ENCODE measurements at regions not wholly inside any gene's neighbourhood (a gene's known extent, or its start where the extent isn't known, plus 50 kb on each side); places are given as distances from the start of the nearest gene placed in this dataset.
"Not testable (repeated sequence)": the region's sequence is repeated elsewhere in the genome, so short reads cannot be mapped to it uniquely, and the experiment has no call there.

DNA sequence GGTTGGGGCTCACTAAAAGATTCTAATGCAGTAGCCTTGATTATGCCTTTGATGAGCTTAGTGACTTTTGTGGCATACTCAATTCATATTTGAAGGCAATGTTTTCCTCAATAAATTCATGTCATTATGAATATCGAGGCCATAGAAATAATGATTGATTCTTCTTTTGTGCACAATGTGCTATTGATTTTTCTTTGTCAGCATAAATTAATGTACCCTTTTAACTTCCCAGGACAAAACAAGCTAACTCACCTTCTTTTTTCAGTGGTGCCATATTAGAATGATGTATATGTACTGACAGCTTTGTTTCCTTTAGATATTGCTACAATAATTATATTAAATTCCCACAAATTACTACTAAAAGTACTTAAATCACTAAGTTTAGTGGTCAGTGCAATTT lies 484.3 kb upstream of the HS3ST5 start:
- DNase-seq = no peak
- Mint-ChIP-seq H3K4me3 (no peak overlapping the region), H3K27me3 (ENCODE audit: insufficient read depth) (no peaks in the 10 kb centered on the region), H3K4me1 (ENCODE audit: low read depth) (no peaks in the 10 kb centered on the region), H3K27ac (no peak overlapping the region), H3K9me3 (peaks cover 33% of the 10 kb centered on the region), H3K36me3 (ENCODE audit: low read depth) (no peaks in the 10 kb centered on the region)
- no peak for TF ChIP-seq CTCF (IDR thresholded peaks at IDR 0.05)

DNA sequence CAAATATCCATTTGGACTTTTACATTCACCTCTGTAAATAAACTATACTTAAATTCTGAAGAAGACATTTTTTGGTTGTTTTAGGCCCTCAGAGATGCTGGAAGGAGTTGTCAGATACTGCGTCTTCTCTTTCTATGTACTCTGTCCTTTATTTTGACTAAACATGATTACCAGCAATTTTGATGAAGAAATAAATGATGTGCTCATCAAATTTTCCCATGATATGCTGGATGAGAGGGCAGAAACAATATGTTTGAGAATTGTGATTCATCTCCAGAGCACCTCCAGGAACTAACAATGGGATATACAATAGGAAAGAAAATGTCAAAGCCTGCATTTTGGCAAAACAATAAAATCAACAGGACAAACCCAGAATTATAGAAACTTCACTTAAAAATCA lies 481.6 kb upstream of the HS3ST5 start:
- DNase-seq = no peak
- Mint-ChIP-seq H3K27me3 (ENCODE audit: insufficient read depth) (no peaks in the 10 kb centered on the region), H3K36me3 (ENCODE audit: low read depth) (peaks cover 4% of the 10 kb centered on the region; the same call in 1 of the 2 replicates), H3K4me3 (no peak overlapping the region), H3K9me3 (peaks cover 40% of the 10 kb centered on the region), H3K4me1 (ENCODE audit: low read depth) (no peaks in the 10 kb centered on the region), H3K27ac (no peak overlapping the region)
- no peak for TF ChIP-seq CTCF (IDR thresholded peaks at IDR 0.05)

DNA sequence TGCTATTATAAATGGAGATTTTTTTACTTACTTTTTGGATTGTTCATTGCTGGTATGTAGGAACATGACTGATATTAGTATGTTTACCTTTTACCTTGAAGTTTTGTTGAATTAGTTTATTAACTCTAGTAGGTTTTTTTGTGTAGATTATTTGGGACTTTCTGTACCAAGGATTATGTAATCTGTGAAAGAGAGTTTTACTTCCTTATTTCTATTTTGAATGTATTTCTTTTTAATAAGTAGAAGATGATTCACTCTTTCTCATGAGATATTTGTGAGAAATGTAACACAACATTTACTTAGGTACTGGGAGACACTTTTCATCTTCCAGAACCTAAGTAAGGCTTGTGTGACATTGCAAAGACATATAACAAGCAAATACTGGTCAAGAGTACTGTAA lies 473.9 kb upstream of the HS3ST5 start:
- Mint-ChIP-seq H3K9me3 (peaks cover 44% of the 10 kb centered on the region), H3K4me1 (ENCODE audit: low read depth) (no peaks in the 10 kb centered on the region), H3K27me3 (ENCODE audit: insufficient read depth) (no peaks in the 10 kb centered on the region), H3K27ac (no peak overlapping the region), H3K36me3 (ENCODE audit: low read depth) (peaks cover 9% of the 10 kb centered on the region; the same call in 1 of the 2 replicates), H3K4me3 (no peak overlapping the region)
- no peak for TF ChIP-seq CTCF (IDR thresholded peaks at IDR 0.05)
- DNase-seq = no peak

DNA sequence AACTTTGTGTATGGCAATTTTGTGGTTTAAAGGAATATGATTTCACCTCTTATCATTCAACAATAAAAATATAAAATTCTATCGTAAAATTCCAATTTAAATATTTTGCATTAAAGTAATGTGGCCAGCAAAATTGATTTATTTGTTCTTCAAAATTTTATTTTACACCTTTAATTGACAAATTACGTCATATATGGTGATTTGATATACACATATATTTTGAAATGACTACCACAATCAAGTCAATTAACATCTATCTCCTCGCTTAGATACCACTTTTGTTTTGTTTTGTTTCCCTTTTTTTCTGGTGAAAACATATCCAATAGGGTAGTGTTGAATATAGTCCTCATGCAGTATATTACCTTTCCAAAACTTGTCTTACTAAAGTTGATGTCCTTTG lies 467.6 kb upstream of the HS3ST5 start:
- peaks cover 32% of the 10 kb centered on the region for H3K9me3 Mint-ChIP-seq
- no peak overlapping the region for H3K4me3 Mint-ChIP-seq
- no peak overlapping the region for H3K27ac Mint-ChIP-seq
- H3K4me1 Mint-ChIP-seq (ENCODE audit: low read depth) = no peaks in the 10 kb centered on the region
- H3K36me3 Mint-ChIP-seq (ENCODE audit: low read depth) = 0 out of 2 replicates have a peak, but pooled peaks cover 6% of the 10 kb centered on the region
- H3K27me3 Mint-ChIP-seq (ENCODE audit: insufficient read depth) = no peaks in the 10 kb centered on the region
- no peak for DNase-seq
- TF ChIP-seq CTCF (IDR thresholded peaks at IDR 0.05) = no peak

- H3K27ac Mint-ChIP-seq; H3K27me3 Mint-ChIP-seq (ENCODE audit: insufficient read depth); H3K36me3 Mint-ChIP-seq (ENCODE audit: low read depth); H3K4me3 Mint-ChIP-seq; H3K4me1 Mint-ChIP-seq (ENCODE audit: low read depth); DNase-seq: not testable (repeated sequence)
- H3K9me3 Mint-ChIP-seq = peaks cover 19% of the 10 kb centered on the region
These were observed 462.6 kb upstream of the HS3ST5 start for GRCh38 chr6:114805426-114805825.

DNA sequence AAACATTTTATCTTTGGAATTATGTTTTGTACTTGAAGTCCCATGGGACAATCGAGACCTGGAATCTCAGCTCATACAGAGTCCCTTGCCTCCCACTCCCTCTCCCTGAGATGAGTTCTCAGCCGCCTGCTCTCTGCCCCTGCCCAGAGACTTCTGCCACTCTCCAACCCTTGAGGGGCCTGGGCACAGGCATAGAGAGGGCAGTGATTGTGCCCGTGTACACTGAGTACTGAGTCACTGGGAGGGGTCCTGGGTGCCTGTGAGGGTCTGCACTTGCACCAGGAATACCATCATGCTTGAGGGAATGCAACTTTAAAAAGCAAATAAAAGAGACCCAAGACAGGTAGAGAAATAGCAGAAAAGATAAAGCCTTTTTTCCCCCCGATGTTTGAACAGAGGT lies 453.8 kb upstream of the HS3ST5 start:
- no peak overlapping the region for H3K4me3 Mint-ChIP-seq
- H3K27ac Mint-ChIP-seq = no peak overlapping the region
- no peaks in the 10 kb centered on the region for H3K36me3 Mint-ChIP-seq (ENCODE audit: low read depth)
- H3K4me1 Mint-ChIP-seq (ENCODE audit: low read depth) = no peaks in the 10 kb centered on the region
- TF ChIP-seq CTCF (IDR thresholded peaks at IDR 0.05) = no peak
- DNase-seq = no peak
- H3K9me3 Mint-ChIP-seq = peaks cover 21% of the 10 kb centered on the region
- peaks cover 1% of the 10 kb centered on the region; the same call in 1 of the 2 replicates for H3K27me3 Mint-ChIP-seq (ENCODE audit: insufficient read depth)

All from HFFc6 (cell line).